ENCODE measurements at regions not wholly inside any gene's neighbourhood (a gene's known extent, or its start where the extent isn't known, plus 50 kb on each side); places are given as distances from the start of the nearest gene placed in this dataset.

GRCh38 chr5:18027241-18027867 is 393.1 kb downstream of the TAF11L14 start:
- TF ChIP-seq TSHZ1 (tag by site-specific recombination; IDR thresholded peaks at IDR 0.05; ENCODE audit: borderline replicate concordance) (no peak), PRDM4 (tag by site-specific recombination; IDR thresholded peaks at IDR 0.05) (no peak), KLF7 (tag by site-specific recombination; IDR thresholded peaks at IDR 0.05; ENCODE audit: borderline replicate concordance) (no peak), PRDM1 (tag by site-specific recombination; IDR thresholded peaks at IDR 0.05) (no peak), REST (tag by site-specific recombination; IDR thresholded peaks at IDR 0.05) (no peak), CTCF (tag by site-specific recombination; IDR thresholded peaks at IDR 0.05) (no peak), ZNF18 (tag by site-specific recombination; IDR thresholded peaks at IDR 0.05) (no peak), MYNN (tag by site-specific recombination; IDR thresholded peaks at IDR 0.05; ENCODE audit: borderline replicate concordance) (no peak), BCL11A (tag by site-specific recombination; IDR thresholded peaks at IDR 0.05; ENCODE audit: low read depth) (no peak), ZNF624 (tag by site-specific recombination; IDR thresholded peaks at IDR 0.05) (no peak), KLF8 (tag by site-specific recombination; IDR thresholded peaks at IDR 0.05) (no peak), PRDM10 (tag by site-specific recombination; IDR thresholded peaks at IDR 0.05) (no peak)

Data from HEK293 (cell line).